ENCODE measurements at regions not wholly inside any gene's neighbourhood (a gene's known extent, or its start where the extent isn't known, plus 50 kb on each side); places are given as distances from the start of the nearest gene placed in this dataset.

- TF ChIP-seq CTCF (conservative IDR thresholded peaks at IDR 0.05; ENCODE audit: low read length): no peak
- TF ChIP-seq EZH2phosphoT487 (IDR thresholded peaks at IDR 0.05; ENCODE audit: borderline replicate concordance): no peak
Measured at GRCh38 chr10:71135236-71135635, 77.1 kb upstream of the UNC5B start.

Measured in Loucy (cell line).